Panc1 (cell line): ENCODE measurements at regions not wholly inside any gene's neighbourhood (a gene's known extent, or its start where the extent isn't known, plus 50 kb on each side); places are given as distances from the start of the nearest gene placed in this dataset.

ENCODE experiments used
- POLR2AphosphoS5 ChIP-seq: IDR thresholded peaks from 2 replicates; pipeline ENCODE4 v1.6.1; 2012; ENCODE audit warnings: mild to moderate bottlenecking, low read depth, low read length, moderate library complexity
- SIN3A ChIP-seq: IDR thresholded peaks from 2 replicates; pipeline ENCODE4 v1.6.1; 2012; ENCODE audit warnings: low read depth, mild to moderate bottlenecking, low read length, moderate library complexity, borderline replicate concordance; ENCODE audit not compliant: insufficient read depth
- TCF7L2 ChIP-seq: IDR thresholded peaks from 2 replicates; pipeline ENCODE4 v1.6.1; 2011; ENCODE audit warnings: mild to moderate bottlenecking, low read depth, low read length, inconsistent platforms
- TF ChIP-seq, protein P1 (sequence below): fragments of 450-650 bp; IDR thresholded peaks from 2 replicates; pipeline ENCODE4 v1.5.1; 2017; ENCODE audit warnings: mild to moderate bottlenecking
- TF ChIP-seq, protein P2 (sequence below), 2 experiments: IDR thresholded peaks; 2 replicates each; pipeline ENCODE4 v1.6.1; 2011 to 2012; ENCODE audit warnings: low read depth in 2 of 2, control low read depth in 1 of 2, low read length in 1 of 2, mild to moderate bottlenecking in 1 of 2, moderate library complexity in 1 of 2; ENCODE audit not compliant: insufficient read depth in 1 of 2

GRCh38 chr7:67724955-67725354 is 728.3 kb downstream of the TYW1 start:
- TF ChIP-seq, protein P1, sequence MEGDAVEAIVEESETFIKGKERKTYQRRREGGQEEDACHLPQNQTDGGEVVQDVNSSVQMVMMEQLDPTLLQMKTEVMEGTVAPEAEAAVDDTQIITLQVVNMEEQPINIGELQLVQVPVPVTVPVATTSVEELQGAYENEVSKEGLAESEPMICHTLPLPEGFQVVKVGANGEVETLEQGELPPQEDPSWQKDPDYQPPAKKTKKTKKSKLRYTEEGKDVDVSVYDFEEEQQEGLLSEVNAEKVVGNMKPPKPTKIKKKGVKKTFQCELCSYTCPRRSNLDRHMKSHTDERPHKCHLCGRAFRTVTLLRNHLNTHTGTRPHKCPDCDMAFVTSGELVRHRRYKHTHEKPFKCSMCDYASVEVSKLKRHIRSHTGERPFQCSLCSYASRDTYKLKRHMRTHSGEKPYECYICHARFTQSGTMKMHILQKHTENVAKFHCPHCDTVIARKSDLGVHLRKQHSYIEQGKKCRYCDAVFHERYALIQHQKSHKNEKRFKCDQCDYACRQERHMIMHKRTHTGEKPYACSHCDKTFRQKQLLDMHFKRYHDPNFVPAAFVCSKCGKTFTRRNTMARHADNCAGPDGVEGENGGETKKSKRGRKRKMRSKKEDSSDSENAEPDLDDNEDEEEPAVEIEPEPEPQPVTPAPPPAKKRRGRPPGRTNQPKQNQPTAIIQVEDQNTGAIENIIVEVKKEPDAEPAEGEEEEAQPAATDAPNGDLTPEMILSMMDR, result no peak
- TF ChIP-seq POLR2AphosphoS5 (no peak), SIN3A (no peak), TCF7L2 (no peak)
- TF ChIP-seq, protein P2, sequence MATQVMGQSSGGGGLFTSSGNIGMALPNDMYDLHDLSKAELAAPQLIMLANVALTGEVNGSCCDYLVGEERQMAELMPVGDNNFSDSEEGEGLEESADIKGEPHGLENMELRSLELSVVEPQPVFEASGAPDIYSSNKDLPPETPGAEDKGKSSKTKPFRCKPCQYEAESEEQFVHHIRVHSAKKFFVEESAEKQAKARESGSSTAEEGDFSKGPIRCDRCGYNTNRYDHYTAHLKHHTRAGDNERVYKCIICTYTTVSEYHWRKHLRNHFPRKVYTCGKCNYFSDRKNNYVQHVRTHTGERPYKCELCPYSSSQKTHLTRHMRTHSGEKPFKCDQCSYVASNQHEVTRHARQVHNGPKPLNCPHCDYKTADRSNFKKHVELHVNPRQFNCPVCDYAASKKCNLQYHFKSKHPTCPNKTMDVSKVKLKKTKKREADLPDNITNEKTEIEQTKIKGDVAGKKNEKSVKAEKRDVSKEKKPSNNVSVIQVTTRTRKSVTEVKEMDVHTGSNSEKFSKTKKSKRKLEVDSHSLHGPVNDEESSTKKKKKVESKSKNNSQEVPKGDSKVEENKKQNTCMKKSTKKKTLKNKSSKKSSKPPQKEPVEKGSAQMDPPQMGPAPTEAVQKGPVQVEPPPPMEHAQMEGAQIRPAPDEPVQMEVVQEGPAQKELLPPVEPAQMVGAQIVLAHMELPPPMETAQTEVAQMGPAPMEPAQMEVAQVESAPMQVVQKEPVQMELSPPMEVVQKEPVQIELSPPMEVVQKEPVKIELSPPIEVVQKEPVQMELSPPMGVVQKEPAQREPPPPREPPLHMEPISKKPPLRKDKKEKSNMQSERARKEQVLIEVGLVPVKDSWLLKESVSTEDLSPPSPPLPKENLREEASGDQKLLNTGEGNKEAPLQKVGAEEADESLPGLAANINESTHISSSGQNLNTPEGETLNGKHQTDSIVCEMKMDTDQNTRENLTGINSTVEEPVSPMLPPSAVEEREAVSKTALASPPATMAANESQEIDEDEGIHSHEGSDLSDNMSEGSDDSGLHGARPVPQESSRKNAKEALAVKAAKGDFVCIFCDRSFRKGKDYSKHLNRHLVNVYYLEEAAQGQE (IDR thresholded peaks at IDR 0.05; ENCODE audit: insufficient read depth in 1 of 2, low read depth in 2 of 2, low read length in 1 of 2), result no peak
